IMR-90 (cell line): ENCODE measurements at regions not wholly inside any gene's neighbourhood (a gene's known extent, or its start where the extent isn't known, plus 50 kb on each side); places are given as distances from the start of the nearest gene placed in this dataset.

Source experiments
- ATAC-seq: fragments of 200-7000 bp; cut with Tn5 transposase; 2 replicates; pipeline ENCODE4 v1.9.1; 2020; ENCODE audit warnings: low read depth, mild to moderate bottlenecking, moderate library complexity
- BruUV-seq: library from RNA; stranded (reverse); fragments of 400-500 nt; replicated peaks from 2 replicates; lab custom pipeline; 2021; lab: Mats Ljungman, UMichigan
- CTCF ChIA-PET: fragments of 300-600 bp; formaldehyde crosslinking; extraction: SDS; loops from one replicate; lab custom pipeline; 2021; ENCODE audit warnings: antibody characterized with exemption; lab: Yijun Ruan, JAX
- POLR2A ChIA-PET: fragments of 300-600 bp; sonication (Branson Sonifier 250); formaldehyde crosslinking; loops from one replicate; lab custom pipeline; 2022; ENCODE audit warnings: antibody characterized with exemption; ENCODE audit not compliant: unreplicated experiment; lab: Charles Lee
- DNase-seq: peaks from one replicate; pipeline ENCODE4 v3.0.0; 2013
- H2AFZ ChIP-seq: replicated peaks from 2 replicates; pipeline ENCODE3; 2013; ENCODE audit warnings: low read length, mild to moderate bottlenecking; ENCODE audit not compliant: poor library complexity
- H2AK5ac ChIP-seq: 2 replicates; pipeline ENCODE4 v1.6.1; 2013; ENCODE audit warnings: low read depth, low read length, inconsistent platforms
- H2AK9ac ChIP-seq: replicated peaks from 2 replicates; pipeline ENCODE3; 2013; ENCODE audit warnings: mild to moderate bottlenecking, low read depth, low read length, moderate library complexity; ENCODE audit not compliant: poor library complexity
- H2BK120ac ChIP-seq: 2 replicates; pipeline ENCODE4 v1.6.1; 2013; ENCODE audit warnings: low read depth, low read length, inconsistent platforms
- H2BK15ac ChIP-seq: 3 replicates; pipeline ENCODE4 v1.6.1; 2013; ENCODE audit warnings: low read depth, low read length, inconsistent platforms
- H2BK20ac ChIP-seq: 2 replicates; pipeline ENCODE4 v1.6.1; 2013; ENCODE audit warnings: low read depth, mild to moderate bottlenecking, inconsistent platforms, low read length, moderate library complexity
- H2BK5ac ChIP-seq: 2 replicates; pipeline ENCODE4 v1.6.1; 2013; ENCODE audit warnings: mild to moderate bottlenecking, low read depth, low read length, inconsistent platforms; ENCODE audit not compliant: poor library complexity, severe bottlenecking
- H3K14ac ChIP-seq: replicated peaks from 2 replicates; pipeline ENCODE4 v1.6.1; 2013; ENCODE audit warnings: low read depth, low read length, inconsistent platforms
- H3K18ac ChIP-seq: 2 replicates; pipeline ENCODE4 v1.6.1; 2013; ENCODE audit warnings: low read depth, low read length, control low read depth
- H3K23ac ChIP-seq: 2 replicates; pipeline ENCODE4 v1.6.1; 2013; ENCODE audit warnings: low read depth, low read length, inconsistent platforms
- H3K27ac ChIP-seq: 2 replicates; pipeline ENCODE4 v1.5.1; 2013; ENCODE audit warnings: mild to moderate bottlenecking, control low read depth, low read length; ENCODE audit not compliant: insufficient read depth
- H3K27me3 ChIP-seq: 2 replicates; pipeline ENCODE4 v1.6.1; 2013; ENCODE audit warnings: low read length; ENCODE audit not compliant: control insufficient read depth, insufficient read depth
- H3K36me3 ChIP-seq: 2 replicates; pipeline ENCODE4 v1.6.1; 2013; ENCODE audit warnings: low read length, mixed read lengths; ENCODE audit not compliant: control insufficient read depth, insufficient read depth
- H3K4ac ChIP-seq: 2 replicates; pipeline ENCODE4 v1.6.1; 2013; ENCODE audit warnings: low read depth, low read length, inconsistent platforms
- H3K4me1 ChIP-seq: 2 replicates; pipeline ENCODE4 v1.6.1; 2013; ENCODE audit warnings: low read length, mixed read lengths; ENCODE audit not compliant: control insufficient read depth, insufficient read depth
- H3K4me2 ChIP-seq: 2 replicates; pipeline ENCODE4 v1.6.1; 2013; ENCODE audit warnings: low read depth, mild to moderate bottlenecking, control low read depth, low read length, moderate library complexity
- H3K4me3 ChIP-seq: 2 replicates; pipeline ENCODE4 v1.5.1; 2013; ENCODE audit warnings: low read depth, mild to moderate bottlenecking, control low read depth, low read length, moderate library complexity; ENCODE audit not compliant: insufficient read depth
- H3K56ac ChIP-seq: 2 replicates; pipeline ENCODE4 v1.6.1; 2013; ENCODE audit warnings: low read length, inconsistent platforms; ENCODE audit not compliant: insufficient read depth; ENCODE audit errors: extremely low read depth
- H3K79me1 ChIP-seq, 2 experiments: 2 replicates each; pipeline ENCODE4 v1.6.1; 2013; ENCODE audit warnings: low read length in 2 of 2, inconsistent platforms in 1 of 2, low read depth in 1 of 2
- H3K9ac ChIP-seq: 2 replicates; pipeline ENCODE4 v1.6.1; 2013; ENCODE audit warnings: low read depth, low read length, control low read depth
- H3K9me1 ChIP-seq: 2 replicates; pipeline ENCODE4 v1.6.1; 2013; ENCODE audit warnings: low read length, inconsistent platforms; ENCODE audit not compliant: insufficient read depth
- H3K9me3 ChIP-seq: 2 replicates; pipeline ENCODE4 v1.6.1; 2013; ENCODE audit warnings: low read length; ENCODE audit not compliant: control insufficient read depth, insufficient read depth
- H4K20me1 ChIP-seq: 2 replicates; pipeline ENCODE4 v1.6.1; 2013; ENCODE audit warnings: low read length, inconsistent platforms; ENCODE audit not compliant: insufficient read depth
- H4K5ac ChIP-seq: 2 replicates; pipeline ENCODE4 v1.6.1; 2013; ENCODE audit warnings: mild to moderate bottlenecking, low read depth, low read length, control low read depth
- H4K8ac ChIP-seq, 2 experiments: 2 replicates each; pipeline ENCODE4 v1.6.1; 2013; ENCODE audit warnings: low read depth in 2 of 2, low read length in 2 of 2, control low read depth in 1 of 2, inconsistent platforms in 1 of 2
- H4K91ac ChIP-seq: 2 replicates; pipeline ENCODE4 v1.6.1; 2013; ENCODE audit warnings: low read depth, low read length, inconsistent platforms; ENCODE audit not compliant: insufficient read depth
- BHLHE40 ChIP-seq: fragments of 150-350 bp; IDR thresholded peaks from 2 replicates; pipeline ENCODE4 v1.6.1; 2016; ENCODE audit warnings: mild to moderate bottlenecking, low read depth, low read length
- CEBPB ChIP-seq: IDR thresholded peaks from 2 replicates; pipeline ENCODE4 v1.6.1; 2012; ENCODE audit warnings: low read depth, low read length, improper control_type of control experiment
- CHD1 ChIP-seq: IDR thresholded peaks from 2 replicates; pipeline ENCODE4 v1.6.1; 2012; ENCODE audit warnings: low read depth, low read length, improper control_type of control experiment
- CTCF ChIP-seq: conservative IDR thresholded peaks from 2 replicates; pipeline ENCODE4 v1.5.1; 2012; ENCODE audit warnings: mild to moderate bottlenecking, low read depth, low read length, improper control_type of control experiment
- MAFK ChIP-seq: IDR thresholded peaks from 2 replicates; pipeline ENCODE4 v1.6.1; 2012; ENCODE audit warnings: low read depth, low read length, improper control_type of control experiment
- MXI1 ChIP-seq: IDR thresholded peaks from 2 replicates; pipeline ENCODE4 v1.6.1; 2012; ENCODE audit warnings: low read depth, mild to moderate bottlenecking, low read length, moderate library complexity, borderline replicate concordance
- POLR2A ChIP-seq: IDR thresholded peaks from 2 replicates; pipeline ENCODE4 v1.6.1; 2012; ENCODE audit warnings: mild to moderate bottlenecking, low read depth, low read length
- RCOR1 ChIP-seq: IDR thresholded peaks from 2 replicates; pipeline ENCODE4 v1.6.1; 2012; ENCODE audit warnings: mild to moderate bottlenecking, low read length, improper control_type of control experiment; ENCODE audit not compliant: insufficient replicate concordance
- RFX5 ChIP-seq: IDR thresholded peaks from 2 replicates; pipeline ENCODE4 v1.8.0; 2012; ENCODE audit warnings: low read depth, mild to moderate bottlenecking, low read length, moderate library complexity
- SMC3 ChIP-seq: fragments of 150-350 bp; IDR thresholded peaks from 2 replicates; pipeline ENCODE4 v1.6.1; 2016; ENCODE audit warnings: low read depth, mild to moderate bottlenecking, antibody characterized with exemption, low read length, moderate library complexity
- WGBS, 2 experiments: methylation state at CpG; one replicate each; pipeline versions ENCODE4 v1.1.5 to v1.1.7; 2013; ENCODE audit warnings: missing lambda C conversion rate in 2 of 2; ENCODE audit not compliant: insufficient read length in 1 of 2; ENCODE audit errors: extremely low coverage in 2 of 2; 5-methylcytosine and 5-hydroxymethylcytosine counted together
- dilution Hi-C: fragments of 300-500 bp; cut with HindIII; formaldehyde crosslinking; loops from one replicate; pipeline ENCODE4 v1.14.3; 2018; ENCODE audit warnings: low sequenced_read_pairs; ENCODE audit not compliant: unreplicated experiment
- in situ Hi-C: fragments of 300-500 bp; cut with MboI; formaldehyde crosslinking; loops from 3 replicates; pipeline ENCODE4 v1.14.3; 2019; ENCODE audit warnings: low sequenced_read_pairs, inconsistent platforms, mixed read lengths
- intact Hi-C: fragments of 100-400 bp; cut with micrococcal nuclease; formaldehyde crosslinking; loops from 2 replicates; pipeline ENCODE4 v1.10.0; 2022
- TF ChIP-seq, protein P1 (sequence below): fragments of 150-350 bp; IDR thresholded peaks from 2 replicates; pipeline ENCODE4 v1.6.1; 2016; ENCODE audit warnings: low read depth, mild to moderate bottlenecking, low read length, moderate library complexity, borderline replicate concordance
- TF ChIP-seq, protein P2 (sequence below): fragments of 150-350 bp; IDR thresholded peaks from 2 replicates; pipeline ENCODE4 v1.6.1; 2017; ENCODE audit warnings: mild to moderate bottlenecking, antibody characterized with exemption, low read length, low read depth

- Histone ChIP-seq H2BK20ac (no peak overlapping the region), H3K9ac (no peak overlapping the region), H2BK5ac (no peak overlapping the region), H3K4me2 (no peak overlapping the region), H3K23ac (no peak overlapping the region), H4K91ac (no peak overlapping the region), H3K36me3 (no peaks in the 10 kb centered on the region), H2AK9ac (no peak overlapping the region), H2AK5ac (no peak overlapping the region), H3K79me1 (no peaks in the 10 kb centered on the region), H3K4me3 (no peak overlapping the region), H3K27ac (no peak overlapping the region), H4K20me1 (no peaks in the 10 kb centered on the region), H3K56ac (no peak overlapping the region), H3K9me1 (no peaks in the 10 kb centered on the region), H3K4ac (no peak overlapping the region), H2BK120ac (no peak overlapping the region), H4K8ac (no peak overlapping the region), H3K4me1 (no peaks in the 10 kb centered on the region), H3K27me3 (peaks cover 2% of the 10 kb centered on the region; the same call in 1 of the 2 replicates), H2BK15ac (no peak overlapping the region), H3K18ac (no peak overlapping the region), H3K14ac (no peak overlapping the region), H2AFZ (no peak overlapping the region), H4K5ac (no peak overlapping the region), H3K9me3 (no peaks in the 10 kb centered on the region)
- in situ Hi-C loops (no loop called here), intact Hi-C loops (no loop called here), dilution Hi-C loops (no loop called here)
- BruUV-seq = no TSS peak
- no peak for TF ChIP-seq MXI1
- no peak for TF ChIP-seq RFX5
- TF ChIP-seq RCOR1 = no peak
- TF ChIP-seq POLR2A = no peak
- TF ChIP-seq CTCF = no peak
- TF ChIP-seq, protein P1, sequence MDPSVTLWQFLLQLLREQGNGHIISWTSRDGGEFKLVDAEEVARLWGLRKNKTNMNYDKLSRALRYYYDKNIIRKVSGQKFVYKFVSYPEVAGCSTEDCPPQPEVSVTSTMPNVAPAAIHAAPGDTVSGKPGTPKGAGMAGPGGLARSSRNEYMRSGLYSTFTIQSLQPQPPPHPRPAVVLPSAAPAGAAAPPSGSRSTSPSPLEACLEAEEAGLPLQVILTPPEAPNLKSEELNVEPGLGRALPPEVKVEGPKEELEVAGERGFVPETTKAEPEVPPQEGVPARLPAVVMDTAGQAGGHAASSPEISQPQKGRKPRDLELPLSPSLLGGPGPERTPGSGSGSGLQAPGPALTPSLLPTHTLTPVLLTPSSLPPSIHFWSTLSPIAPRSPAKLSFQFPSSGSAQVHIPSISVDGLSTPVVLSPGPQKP = no peak
- no peak for TF ChIP-seq CHD1
- TF ChIP-seq BHLHE40 = no peak
- TF ChIP-seq CEBPB = no peak
- no peak for TF ChIP-seq SMC3
- TF ChIP-seq, protein P2, sequence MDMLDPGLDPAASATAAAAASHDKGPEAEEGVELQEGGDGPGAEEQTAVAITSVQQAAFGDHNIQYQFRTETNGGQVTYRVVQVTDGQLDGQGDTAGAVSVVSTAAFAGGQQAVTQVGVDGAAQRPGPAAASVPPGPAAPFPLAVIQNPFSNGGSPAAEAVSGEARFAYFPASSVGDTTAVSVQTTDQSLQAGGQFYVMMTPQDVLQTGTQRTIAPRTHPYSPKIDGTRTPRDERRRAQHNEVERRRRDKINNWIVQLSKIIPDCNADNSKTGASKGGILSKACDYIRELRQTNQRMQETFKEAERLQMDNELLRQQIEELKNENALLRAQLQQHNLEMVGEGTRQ = no peak
- no peak for TF ChIP-seq MAFK
- WGBS, 2 experiments = 53% methylated on average over 5 of the region's 9 CpGs; no CpG with 5 or more reads in 1 of the 2 experiments
- CTCF ChIA-PET = no interaction called here
- POLR2A ChIA-PET = no interaction called here
- DNase-seq (no peak), ATAC-seq (no peak)
These were observed 349.2 kb upstream of the ID2 start for GRCh38 chr2:8332646-8333045.
